HG03135 (cell line): ENCODE measurements at regions not wholly inside any gene's neighbourhood (a gene's known extent, or its start where the extent isn't known, plus 50 kb on each side); places are given as distances from the start of the nearest gene placed in this dataset.
"Not testable (repeated sequence)": the region's sequence is repeated elsewhere in the genome, so short reads cannot be mapped to it uniquely, and the experiment has no call there.

Experiments used
- ATAC-seq: cut with Tn5 transposase; IDR thresholded peaks from one replicate; pipeline ENCODE4 v1.9.1; 2021; ENCODE audit warnings: mild to moderate bottlenecking, moderate library complexity; ENCODE audit not compliant: unreplicated experiment

- ATAC-seq = no peak
Observed at GRCh38 chr7:108627476-108628051, 57.9 kb downstream of the DNAJB9 start.

- ATAC-seq = no peak
Observed at GRCh38 chr7:108628678-108629077, 59.0 kb downstream of the DNAJB9 start.

GRCh38 chr7:108629651-108630400, 60.2 kb downstream of the DNAJB9 start:
- ATAC-seq = no peak

DNA sequence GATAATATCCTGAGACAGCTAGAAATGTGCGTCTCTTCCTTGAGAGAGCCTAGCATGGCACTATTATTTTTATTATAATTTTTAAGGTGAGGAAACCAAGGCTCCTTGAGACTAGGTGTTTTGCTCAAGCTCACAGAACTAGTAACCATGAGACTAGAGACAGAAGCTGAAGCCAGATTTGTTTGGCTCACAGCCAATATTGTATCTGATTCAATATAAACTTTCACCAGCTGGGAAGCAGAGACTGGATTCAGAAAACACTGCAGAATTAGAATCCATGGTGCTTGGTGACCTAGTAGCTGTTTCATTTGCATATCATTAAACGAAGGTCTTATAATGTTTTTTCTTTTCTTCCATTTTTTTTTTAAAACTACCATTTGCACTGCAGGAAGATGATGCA, 64.4 kb downstream of the DNAJB9 start:
- ATAC-seq = no peak

DNA sequence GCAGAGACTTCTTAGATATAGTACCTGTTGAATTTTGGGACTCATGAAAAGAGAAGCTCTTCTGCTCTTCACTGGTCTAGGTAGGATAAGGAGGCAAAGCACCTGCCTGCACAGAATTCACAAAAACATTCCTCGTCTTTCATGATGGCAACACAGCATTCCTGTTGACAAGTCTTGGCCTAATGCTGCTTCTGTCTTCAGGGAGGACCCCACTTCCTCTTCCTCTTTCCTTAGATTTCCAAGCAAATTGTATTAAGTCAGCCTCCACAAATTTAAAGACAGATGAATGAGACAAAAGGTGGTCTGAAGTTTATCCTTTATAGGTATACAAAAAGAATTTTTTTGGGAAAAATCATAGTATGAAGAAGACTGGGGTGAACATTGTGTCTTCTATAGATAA, 64.9 kb downstream of the DNAJB9 start:
- no peak for ATAC-seq

DNA sequence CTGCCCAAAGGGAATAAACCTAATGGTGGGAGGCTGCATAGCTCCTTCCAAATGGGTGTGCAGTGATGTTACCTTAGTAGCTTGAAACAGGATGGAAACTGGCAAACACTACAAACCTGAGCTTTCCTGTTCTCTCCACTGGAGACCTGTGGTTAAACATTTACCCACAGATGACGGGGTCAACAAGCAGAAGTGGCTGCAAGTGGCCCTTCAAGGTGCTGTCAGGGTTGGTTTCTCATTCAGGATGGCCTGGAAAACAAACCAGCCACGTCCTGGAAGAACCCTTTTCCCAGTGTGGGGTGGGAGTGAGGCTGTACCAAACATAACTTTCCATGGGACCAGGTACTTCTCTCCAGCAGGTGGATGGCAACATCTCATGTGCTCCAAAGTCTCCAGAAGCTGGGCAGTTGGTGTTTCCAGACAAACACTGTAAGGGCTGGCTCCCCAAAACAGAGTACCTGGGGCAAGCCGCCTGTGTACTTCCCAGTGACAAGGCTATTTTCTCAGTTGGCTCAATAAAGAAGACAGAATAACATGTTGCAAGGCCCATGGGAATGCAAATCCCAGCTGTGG, 67.5 kb downstream of the DNAJB9 start:
- ATAC-seq = no peak

DNA sequence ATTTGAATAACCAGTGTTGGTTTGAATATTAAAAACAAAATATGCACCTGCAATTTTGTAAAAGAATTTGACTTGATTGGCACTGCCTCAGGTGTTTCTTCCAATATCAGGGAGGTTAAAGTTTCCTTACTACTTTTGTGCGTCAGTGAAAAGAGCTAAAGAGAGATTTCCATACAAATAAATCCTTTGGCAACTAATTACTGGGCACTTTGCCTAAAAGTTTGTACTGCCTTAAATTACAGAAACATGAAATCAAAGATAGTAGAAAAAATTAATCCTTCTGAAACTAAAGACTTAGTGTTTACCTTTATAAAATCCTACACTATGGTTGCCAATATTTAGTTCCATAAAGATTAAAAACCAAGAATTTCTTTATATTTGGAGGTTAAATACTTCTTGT, 72.5 kb downstream of the DNAJB9 start:
- ATAC-seq = no peak

DNA sequence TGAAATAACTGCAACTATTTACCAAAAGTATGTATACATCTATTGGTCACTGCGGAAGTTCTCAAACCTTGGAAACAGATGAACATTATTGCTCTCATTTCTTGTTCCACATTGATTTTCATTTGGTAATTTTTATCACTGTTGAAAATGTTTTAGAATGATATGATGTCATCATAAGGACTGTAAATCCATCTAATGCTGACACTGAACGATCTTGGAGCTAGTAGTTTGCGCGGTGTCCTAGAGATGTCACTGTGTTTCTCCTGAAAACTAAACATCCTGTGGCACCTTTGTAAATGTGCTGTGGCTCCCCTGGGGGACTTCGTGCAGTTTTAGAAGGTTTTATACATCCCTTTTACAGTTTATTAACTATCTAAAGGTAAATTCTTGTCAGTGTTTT, 73.5 kb downstream of the DNAJB9 start:
- no peak for ATAC-seq

DNA sequence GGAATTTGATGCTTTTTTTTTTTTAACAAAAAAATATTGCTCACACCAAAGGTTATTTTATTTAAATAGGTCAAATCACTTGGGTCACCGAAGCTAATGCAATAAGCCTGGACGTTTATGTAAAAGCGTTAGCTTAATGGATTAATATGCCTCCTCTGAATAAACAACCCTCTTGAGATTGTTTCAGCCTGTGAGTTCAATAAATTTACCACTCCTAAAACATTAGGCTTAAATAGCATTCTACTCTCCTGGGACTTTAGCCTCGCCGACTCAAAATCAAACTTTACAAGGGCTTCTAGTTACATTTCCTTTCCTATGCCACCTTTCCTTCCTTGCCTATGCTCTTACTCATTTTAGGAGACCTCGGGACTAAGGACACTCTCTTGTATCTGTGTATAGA, 79.3 kb downstream of the DNAJB9 start:
- ATAC-seq = no peak

DNA sequence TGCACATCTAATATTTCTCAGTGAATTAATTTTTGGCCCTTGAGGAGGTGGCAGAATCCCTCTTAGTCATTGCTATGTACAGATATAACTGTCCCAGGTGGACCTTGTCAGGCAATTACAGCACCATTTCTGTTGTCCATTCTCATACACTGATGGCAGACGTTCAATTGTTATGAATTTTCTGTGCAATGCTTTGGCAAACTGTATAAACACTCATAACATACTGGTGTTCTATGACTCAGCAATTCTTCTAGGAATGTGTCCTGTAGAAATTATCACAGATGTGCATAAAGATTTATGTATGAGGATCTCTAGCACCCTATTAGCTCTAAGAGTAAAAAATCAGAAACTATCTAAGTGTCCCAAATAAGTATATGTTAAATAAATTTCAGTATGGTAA, 80.8 kb downstream of the DNAJB9 start:
- no peak for ATAC-seq

- no peak for ATAC-seq
Observed at GRCh38 chr7:108652886-108653285, 83.2 kb downstream of the DNAJB9 start.

DNA sequence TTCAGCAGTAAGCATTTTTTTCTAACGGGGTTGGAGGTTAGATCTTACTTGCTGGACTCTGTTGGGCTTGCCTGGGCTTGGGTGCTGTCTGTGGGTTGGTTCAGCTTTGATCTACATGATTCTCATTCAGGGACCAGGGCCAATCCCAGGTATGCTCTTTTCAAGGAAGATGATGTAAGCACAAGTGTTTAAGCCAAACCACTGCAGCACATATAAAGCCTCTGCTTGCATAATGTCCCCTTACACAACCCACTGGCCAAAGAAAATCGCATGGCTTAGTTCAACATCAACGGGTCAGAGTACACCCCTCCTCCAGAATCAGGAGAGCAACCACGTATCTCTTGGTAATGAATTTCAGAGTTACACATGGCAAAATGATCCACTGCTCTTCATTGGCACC, 83.9 kb downstream of the DNAJB9 start:
- no peak for ATAC-seq

- ATAC-seq = not testable (repeated sequence)
Observed at GRCh38 chr7:108657140-108657726, 87.6 kb downstream of the DNAJB9 start.

DNA sequence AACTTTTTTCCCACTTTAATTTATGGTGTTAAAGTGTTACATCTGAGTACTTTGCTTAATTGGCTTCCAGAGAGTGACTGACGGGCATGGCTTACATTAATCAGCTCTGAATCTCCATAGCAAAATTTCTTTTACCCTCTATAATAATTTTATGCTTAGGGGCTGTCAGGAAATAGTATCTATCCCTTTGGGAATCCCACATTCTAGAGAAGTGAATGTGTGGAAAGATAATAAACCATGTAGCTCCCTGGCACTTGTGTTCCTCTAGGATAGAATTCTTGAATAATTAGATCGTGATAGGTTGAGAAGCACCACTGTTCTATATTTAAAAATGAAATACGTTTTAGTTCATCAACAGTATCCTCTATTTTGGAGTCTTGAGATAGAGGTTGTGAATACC, 89.6 kb downstream of the DNAJB9 start:
- ATAC-seq = no peak

GRCh38 chr7:108659867-108660266, 90.2 kb downstream of the DNAJB9 start:
- no peak for ATAC-seq

DNA sequence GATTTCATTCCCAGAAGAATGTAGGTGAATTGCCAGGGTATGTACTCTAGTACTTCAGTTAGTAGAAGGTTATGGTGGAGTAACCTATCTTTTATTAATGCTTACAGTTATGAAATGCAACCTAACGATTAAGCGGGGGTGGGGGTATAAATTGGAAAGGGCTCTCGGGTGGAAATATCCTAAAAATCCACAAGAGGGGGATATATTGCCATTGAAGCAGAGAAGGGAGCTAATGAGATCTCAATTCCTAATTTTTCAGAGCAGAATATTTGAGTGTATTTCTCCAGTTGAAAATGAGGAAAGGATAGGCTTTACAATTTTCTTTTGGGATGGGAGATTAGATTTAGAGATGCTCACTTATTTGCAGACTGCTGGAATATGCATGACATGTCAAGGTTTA, 90.8 kb downstream of the DNAJB9 start:
- no peak for ATAC-seq

GRCh38 chr7:108662783-108663362, 93.2 kb downstream of the DNAJB9 start:
- ATAC-seq = no peak

- no peak for ATAC-seq
Observed at GRCh38 chr7:108663701-108664100, 94.0 kb downstream of the DNAJB9 start.

DNA sequence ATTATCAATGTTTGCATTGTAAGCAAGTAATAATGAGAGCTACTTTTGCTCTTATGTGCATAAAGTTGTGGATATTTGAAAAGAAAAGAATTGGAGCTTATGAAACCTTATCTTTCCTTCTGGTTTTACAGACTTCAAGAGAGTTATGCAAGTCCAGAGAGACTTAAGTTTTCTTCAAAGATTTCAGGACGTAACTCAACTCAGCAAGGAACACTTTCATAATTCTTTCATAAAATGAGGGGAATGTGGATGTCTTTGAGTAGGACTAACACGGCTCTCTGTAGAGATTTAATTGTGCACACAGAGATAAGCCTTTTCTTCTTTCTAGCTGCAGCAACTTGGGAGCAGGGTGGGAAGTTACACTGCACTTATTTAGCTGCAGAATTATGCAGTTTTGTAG, 97.5 kb downstream of the DNAJB9 start:
- no peak for ATAC-seq

DNA sequence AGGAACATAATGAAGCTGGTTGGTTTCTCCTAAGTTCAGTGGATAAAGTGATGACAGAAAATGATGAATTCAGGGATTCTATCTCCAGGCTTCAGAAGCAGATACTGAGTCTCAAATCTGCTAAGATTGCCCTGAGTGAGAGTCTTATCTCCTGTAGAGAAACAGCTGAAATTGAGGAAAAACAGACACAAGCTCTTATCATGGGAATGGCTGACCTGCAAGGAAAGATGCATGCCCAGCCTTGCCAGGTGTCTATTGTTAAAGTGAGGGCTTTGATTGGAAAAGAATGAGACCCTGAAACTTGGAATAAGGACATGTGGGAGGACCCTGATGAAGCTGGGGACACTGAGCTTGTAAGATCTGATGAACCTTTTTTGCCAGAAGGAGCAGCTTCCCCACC, 100.3 kb downstream of the DNAJB9 start:
- ATAC-seq = no peak

DNA sequence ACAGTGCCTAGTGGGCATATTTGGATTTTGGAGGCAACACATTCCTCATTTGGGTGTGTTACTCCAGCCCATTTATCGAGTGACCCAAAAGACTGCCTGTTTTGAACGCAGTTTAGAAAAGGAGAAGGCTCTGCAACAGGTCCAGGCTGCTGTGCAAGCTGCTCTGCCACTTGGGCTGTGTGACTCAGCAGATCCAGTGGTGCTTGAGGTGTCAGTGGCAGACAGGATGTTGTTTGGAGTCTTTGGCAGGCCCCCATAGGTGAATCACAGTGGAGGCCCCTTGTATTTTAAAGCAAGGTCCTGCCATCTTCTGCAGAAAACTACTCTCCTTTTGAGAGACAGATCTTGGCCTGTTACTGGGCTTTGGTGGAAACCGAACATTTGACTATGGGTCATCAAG, 104.0 kb downstream of the DNAJB9 start:
- not testable (repeated sequence) for ATAC-seq

- ATAC-seq = no peak
Observed at GRCh38 chr7:108684629-108685028, 115.0 kb downstream of the DNAJB9 start.
